GM18867 (cell line): ENCODE measurements at regions not wholly inside any gene's neighbourhood (a gene's known extent, or its start where the extent isn't known, plus 50 kb on each side); places are given as distances from the start of the nearest gene placed in this dataset.
A peak's percentile ranks its signal among the peaks of the same experiment; 100 is the strongest.

Experiments
- ATAC-seq: cut with Tn5 transposase; IDR thresholded peaks from one replicate; pipeline ENCODE4 v1.9.1; 2021; ENCODE audit warnings: mild to moderate bottlenecking, moderate library complexity; ENCODE audit not compliant: unreplicated experiment

GRCh38 chr16:72424757-72425156 lies 252.8 kb upstream of the PMFBP1 start:
- no peak for ATAC-seq

GRCh38 chr16:72422308-72422897 lies 250.4 kb upstream of the PMFBP1 start:
- no peak for ATAC-seq

- ATAC-seq = no peak
These were observed 247.7 kb upstream of the PMFBP1 start for GRCh38 chr16:72419638-72420037.

GRCh38 chr16:72415379-72415778 lies 243.4 kb upstream of the PMFBP1 start:
- no peak for ATAC-seq

GRCh38 chr16:72410492-72410891 lies 238.5 kb upstream of the PMFBP1 start:
- ATAC-seq = no peak

GRCh38 chr16:72409423-72409822 lies 237.5 kb upstream of the PMFBP1 start:
- no peak for ATAC-seq

GRCh38 chr16:72406390-72406789 lies 234.4 kb upstream of the PMFBP1 start:
- no peak for ATAC-seq

- no peak for ATAC-seq
These were observed 232.3 kb upstream of the PMFBP1 start for GRCh38 chr16:72404299-72404698.

GRCh38 chr16:72401084-72401361 lies 229.1 kb upstream of the PMFBP1 start:
- ATAC-seq = no peak

GRCh38 chr16:72400257-72401083 lies 228.5 kb upstream of the PMFBP1 start:
- ATAC-seq = peak; percentile 69

- ATAC-seq = no peak
These were observed 227.9 kb upstream of the PMFBP1 start for GRCh38 chr16:72399811-72400210.

GRCh38 chr16:72397876-72398275 lies 225.9 kb upstream of the PMFBP1 start:
- ATAC-seq = no peak

GRCh38 chr16:72394526-72394925 lies 222.6 kb upstream of the PMFBP1 start:
- ATAC-seq = no peak

- ATAC-seq = no peak
These were observed 217.8 kb upstream of the PMFBP1 start for GRCh38 chr16:72389791-72390190.

GRCh38 chr16:72388007-72388406 lies 216.1 kb upstream of the PMFBP1 start:
- no peak for ATAC-seq

- ATAC-seq = no peak
These were observed 212.7 kb upstream of the PMFBP1 start for GRCh38 chr16:72384651-72385050.

- no peak for ATAC-seq
These were observed 208.3 kb upstream of the PMFBP1 start for GRCh38 chr16:72380283-72380682.

- ATAC-seq = no peak
These were observed 201.2 kb upstream of the PMFBP1 start for GRCh38 chr16:72373201-72373600.

GRCh38 chr16:72372087-72373045 lies 200.4 kb upstream of the PMFBP1 start:
- no peak for ATAC-seq

- ATAC-seq = no peak
These were observed 199.5 kb upstream of the PMFBP1 start for GRCh38 chr16:72371307-72372086.

GRCh38 chr16:72369274-72369673 lies 197.3 kb upstream of the PMFBP1 start:
- no peak for ATAC-seq
